B cell (primary cell): ENCODE measurements at regions not wholly inside any gene's neighbourhood (a gene's known extent, or its start where the extent isn't known, plus 50 kb on each side); places are given as distances from the start of the nearest gene placed in this dataset.

Source experiments
- ATAC-seq: fragments of 200-7000 bp; cut with Tn5 transposase; one replicate; pipeline ENCODE4 v1.10.0; 2021; ENCODE audit warnings: low read depth, mild to moderate bottlenecking, moderate number of reproducible peaks, moderate library complexity
- CTCF ChIA-PET: fragments of 350-600 bp; sonication (Branson Sonifier 250); formaldehyde crosslinking; loops from one replicate; lab custom pipeline; 2021; ENCODE audit warnings: antibody characterized with exemption, inconsistent platforms; lab: Charles Lee
- POLR2A ChIA-PET: fragments of 350-600 bp; sonication (Branson Sonifier 250); formaldehyde crosslinking; loops from one replicate; lab custom pipeline; 2021; ENCODE audit warnings: antibody characterized with exemption; lab: Charles Lee
- DNase-seq: peaks from one replicate; pipeline ENCODE4 v3.0.0; 2013
- H2AFZ ChIP-seq: 2 replicates; pipeline ENCODE4 v1.6.1; 2012; ENCODE audit warnings: mild to moderate bottlenecking, low read depth, low read length; ENCODE audit not compliant: insufficient read depth, poor library complexity, severe bottlenecking
- H3K27ac ChIP-seq, 2 donors: 1 replicate in 1 of 2; 2 replicates in 1 of 2; pipeline ENCODE4 v1.5.1; 2012 to 2013; ENCODE audit warnings: low read length in 2 of 2, mild to moderate bottlenecking in 2 of 2, moderate library complexity in 1 of 2
- H3K27me3 ChIP-seq, 4 experiments: fragments of 200-600 bp in 1 of 4; sonication (generic) in 1 of 4; replicated peaks in 1 of 4; 1 replicate in 2 of 4; 2 replicates in 2 of 4; pipeline versions ENCODE4 v1.6.1 to v1.7.0; 2013 to 2016; ENCODE audit warnings: low read length in 3 of 4, mild to moderate bottlenecking in 2 of 4, mixed read lengths in 1 of 4, moderate library complexity in 1 of 4; ENCODE audit not compliant: insufficient read depth in 4 of 4, control insufficient read depth in 3 of 4; ENCODE audit errors: control extremely low read depth in 1 of 4
- H3K36me3 ChIP-seq, 2 experiments: replicated peaks in 1 of 2; 1 replicate in 1 of 2; 2 replicates in 1 of 2; pipeline versions ENCODE4 v1.6.1 to v1.7.1; 2013; ENCODE audit warnings: low read length in 1 of 2; ENCODE audit not compliant: insufficient read depth in 2 of 2, control insufficient read depth in 1 of 2; ENCODE audit errors: control extremely low read depth in 1 of 2, extremely low read depth in 1 of 2
- H3K4me1 ChIP-seq, 2 donors: fragments of 200-600 bp in 1 of 2; sonication (generic) in 1 of 2; 1 replicate in 1 of 2; 2 replicates in 1 of 2; pipeline versions ENCODE4 v1.5.1 to v1.6.1; 2013 to 2017; ENCODE audit warnings: low read length in 2 of 2; ENCODE audit not compliant: control insufficient read depth in 2 of 2, insufficient read depth in 2 of 2
- H3K4me2 ChIP-seq: replicated peaks from 2 replicates; pipeline ENCODE3; 2012; ENCODE audit warnings: mild to moderate bottlenecking, low read depth, low read length; ENCODE audit not compliant: poor library complexity, severe bottlenecking
- H3K4me3 ChIP-seq, 5 experiments: fragments of 200-600 bp in 1 of 5; sonication (generic) in 1 of 5; 1 replicate in 3 of 5; 2 replicates in 2 of 5; pipeline versions ENCODE4 v1.5.1 to v1.7.0; 2011 to 2016; ENCODE audit warnings: low read length in 4 of 5, mild to moderate bottlenecking in 4 of 5, low read depth in 2 of 5, control low read depth in 1 of 5, moderate library complexity in 1 of 5; ENCODE audit not compliant: insufficient read depth in 1 of 5; ENCODE audit errors: control extremely low read depth in 1 of 5, extremely low read depth in 1 of 5
- H3K79me2 ChIP-seq: fragments of 200-600 bp; sonication (generic); one replicate; pipeline ENCODE4 v1.6.0; 2016; ENCODE audit warnings: low read length; ENCODE audit not compliant: control insufficient read depth, insufficient read depth
- H3K9ac ChIP-seq: fragments of 200-600 bp; sonication (generic); 2 replicates; pipeline ENCODE4 v1.6.1; 2017; ENCODE audit warnings: mild to moderate bottlenecking, low read length, moderate library complexity
- H3K9me3 ChIP-seq, 3 donors: one replicate each; pipeline versions ENCODE4 v1.6.1 to v1.7.1; 2013; ENCODE audit warnings: low read length in 2 of 3; ENCODE audit not compliant: control insufficient read depth in 2 of 3, insufficient read depth in 1 of 3; ENCODE audit errors: control extremely low read depth in 1 of 3
- H4K20me1 ChIP-seq: 2 replicates; pipeline ENCODE4 v1.6.0; 2012; ENCODE audit warnings: mild to moderate bottlenecking, low read length; ENCODE audit not compliant: insufficient read depth, control insufficient read depth, poor library complexity, severe bottlenecking
- H3K27ac Mint-ChIP-seq: one replicate; pipeline ENCODE4 v1.8.0; 2021; ENCODE audit warnings: mixed read lengths
- H3K27me3 Mint-ChIP-seq: one replicate; pipeline ENCODE4 v1.8.0; 2021; ENCODE audit warnings: mixed read lengths
- H3K4me1 Mint-ChIP-seq: one replicate; pipeline ENCODE4 v1.8.0; 2021; ENCODE audit warnings: mixed read lengths
- H3K4me3 Mint-ChIP-seq: one replicate; pipeline ENCODE4 v1.8.0; 2021; ENCODE audit warnings: mixed read lengths
- H3K9me3 Mint-ChIP-seq: one replicate; pipeline ENCODE4 v1.8.0; 2022; ENCODE audit warnings: mixed read lengths; ENCODE audit not compliant: insufficient read depth
- CTCF ChIP-seq: fragments of 200-600 bp; IDR thresholded peaks from one replicate; pipeline ENCODE4 v1.8.0; 2022; ENCODE audit warnings: antibody characterized with exemption, mild to moderate bottlenecking
- EZH2 ChIP-seq: IDR thresholded peaks from 2 replicates; pipeline ENCODE4 v1.6.1; 2012; ENCODE audit warnings: borderline replicate concordance, low read depth, mild to moderate bottlenecking, moderate library complexity, low read length; ENCODE audit not compliant: insufficient read depth, poor library complexity, severe bottlenecking
- WGBS: methylation state at CpG from one replicate; pipeline ENCODE4 v1.1.5; 2013; ENCODE audit warnings: missing lambda C conversion rate; ENCODE audit not compliant: insufficient coverage; 5-methylcytosine and 5-hydroxymethylcytosine counted together
- intact Hi-C: fragments of 100-400 bp; cut with micrococcal nuclease; formaldehyde crosslinking; loops from one replicate; pipeline ENCODE4 v1.10.0; 2022

- H3K4me1 ChIP-seq = no peaks in the 10 kb centered on the region
- Mint-ChIP-seq H3K4me3 (no peak overlapping the region), H3K27ac (no peak overlapping the region), H3K4me1 (no peaks in the 10 kb centered on the region), H3K9me3 (no peaks in the 10 kb centered on the region), H3K27me3 (peaks cover 9% of the 10 kb centered on the region)
- ChIA-PET CTCF (no interaction called here), POLR2A (no interaction called here)
- TF ChIP-seq EZH2 = no peak
- TF ChIP-seq CTCF = no peak
- no peak overlapping the region for H3K4me2 ChIP-seq
- H3K79me2 ChIP-seq = no peaks in the 10 kb centered on the region
- DNase-seq = no peak
- H3K9me3 ChIP-seq = no peaks in the 10 kb centered on the region
- H4K20me1 ChIP-seq = no peaks in the 10 kb centered on the region
- H3K4me3 ChIP-seq = no peak overlapping the region
- 90% methylated on average over 2 of the region's 2 CpGs for WGBS
- H3K9ac ChIP-seq = no peak overlapping the region
- ATAC-seq = no peak
- intact Hi-C loops = no loop called here
- H2AFZ ChIP-seq = no peak overlapping the region
- H3K36me3 ChIP-seq = no peaks in the 10 kb centered on the region
- H3K27me3 ChIP-seq = no peaks in the 10 kb centered on the region
- no peak overlapping the region for H3K27ac ChIP-seq
Measured at GRCh38 chr12:102722147-102722546, 194.9 kb downstream of the PAH start.

GRCh38 chr12:102708108-102708507 is 208.9 kb downstream of the PAH start:
- TF ChIP-seq EZH2 = no peak
- TF ChIP-seq CTCF = no peak
- intact Hi-C loops = no loop called here
- DNase-seq (no peak), ATAC-seq (no peak)
- Histone ChIP-seq H3K27ac (no peak overlapping the region), H3K4me2 (no peak overlapping the region), H3K4me3 (no peak overlapping the region), H3K27me3 (peaks cover 0 to 4% (median 0%) of the 10 kb centered on the region in 4 experiments), H3K79me2 (no peaks in the 10 kb centered on the region), H3K9ac (no peak overlapping the region), H2AFZ (no peak overlapping the region), H3K36me3 (no peaks in the 10 kb centered on the region), H4K20me1 (no peaks in the 10 kb centered on the region), H3K9me3 (no peaks in the 10 kb centered on the region), H3K4me1 (no peaks in the 10 kb centered on the region)
- no peak overlapping the region for H3K4me3 Mint-ChIP-seq
- POLR2A ChIA-PET = no interaction called here
- H3K27me3 Mint-ChIP-seq = peaks cover 18% of the 10 kb centered on the region
- 91% methylated on average over 2 of the region's 3 CpGs for WGBS
- no peak overlapping the region for H3K27ac Mint-ChIP-seq
- H3K4me1 Mint-ChIP-seq = no peaks in the 10 kb centered on the region
- CTCF ChIA-PET = interaction anchor here (0.6 kb wide), 1 partner anchor 961 kb away, joined by 3 read pairs; no protein-coding TSS in a partner anchor
- H3K9me3 Mint-ChIP-seq = no peaks in the 10 kb centered on the region
